ENCODE measurements at regions not wholly inside any gene's neighbourhood (a gene's known extent, or its start where the extent isn't known, plus 50 kb on each side); places are given as distances from the start of the nearest gene placed in this dataset.

- no peaks in the 10 kb centered on the region for H3K9me3 ChIP-seq
- H3K27ac ChIP-seq (replicated peaks in 1 of 4), result no peak overlapping the region
- no peak overlapping the region for H3K4me3 ChIP-seq
- TF ChIP-seq POLR2A (IDR thresholded peaks at IDR 0.05; ENCODE audit: low read depth) (no peak), CTCF (IDR thresholded peaks at IDR 0.05) (no peak), POLR2AphosphoS5 (IDR thresholded peaks at IDR 0.05) (no peak), EP300 (IDR thresholded peaks at IDR 0.05) (no peak)
- no peaks in the 10 kb centered on the region for H3K36me3 ChIP-seq
- peaks cover 0 to 30% (median 19%) of the 10 kb centered on the region in 4 donors for H3K4me1 ChIP-seq
- intact Hi-C loops (cut with DNase I), result no loop called here
- H3K27me3 ChIP-seq, result no peaks in the 10 kb centered on the region
- DNase-seq (ENCODE audit: extremely low spot score), result no peak
- WGBS, result 92% methylated on average over 3 of the region's 3 CpGs
Observed at GRCh38 chr6:104229057-104229456, 630.7 kb downstream of the HACE1 start.

- peaks cover 0 to 30% (median 19%) of the 10 kb centered on the region in 4 donors for H3K4me1 ChIP-seq
Observed at GRCh38 chr6:104227508-104227907, 632.2 kb downstream of the HACE1 start.

GRCh38 chr6:104226790-104227446, 632.8 kb downstream of the HACE1 start:
- no peak overlapping the region for H3K4me3 ChIP-seq
- 54% methylated on average over 4 of the region's 4 CpGs for WGBS
- intact Hi-C loops (cut with DNase I), result no loop called here
- TF ChIP-seq CTCF (IDR thresholded peaks at IDR 0.05) (no peak), POLR2A (IDR thresholded peaks at IDR 0.05; ENCODE audit: low read depth) (no peak), EP300 (IDR thresholded peaks at IDR 0.05) (no peak), POLR2AphosphoS5 (IDR thresholded peaks at IDR 0.05) (no peak)
- no peak overlapping the region for H3K27ac ChIP-seq (replicated peaks in 1 of 4)
- H3K9me3 ChIP-seq, result no peaks in the 10 kb centered on the region
- no peaks in the 10 kb centered on the region for H3K27me3 ChIP-seq
- peaks cover 0 to 30% (median 19%) of the 10 kb centered on the region in 4 donors for H3K4me1 ChIP-seq
- DNase-seq (ENCODE audit: extremely low spot score), result no peak
- H3K36me3 ChIP-seq, result no peaks in the 10 kb centered on the region

More at GRCh38 chr6:104227508-104227907, 632.2 kb downstream of the HACE1 start:
- Histone ChIP-seq H3K4me3 (no peak overlapping the region), H3K27me3 (no peaks in the 10 kb centered on the region), H3K27ac (replicated peaks in 1 of 4) (no peak overlapping the region), H3K36me3 (no peaks in the 10 kb centered on the region), H3K9me3 (no peaks in the 10 kb centered on the region)
- DNase-seq (ENCODE audit: extremely low spot score), result no peak
- intact Hi-C loops (cut with DNase I), result no loop called here
- TF ChIP-seq POLR2A (IDR thresholded peaks at IDR 0.05; ENCODE audit: low read depth), result no peak
- no peak for TF ChIP-seq POLR2AphosphoS5 (IDR thresholded peaks at IDR 0.05)
- no peak for TF ChIP-seq EP300 (IDR thresholded peaks at IDR 0.05)
- 53% methylated on average over 2 of the region's 2 CpGs for WGBS

GRCh38 chr6:104218116-104218515, 641.6 kb downstream of the HACE1 start:
- H3K4me3 ChIP-seq, result no peak overlapping the region
- intact Hi-C loops (cut with DNase I), result no loop called here
- no peaks in the 10 kb centered on the region for H3K4me1 ChIP-seq
- no peak for TF ChIP-seq POLR2AphosphoS5 (IDR thresholded peaks at IDR 0.05)
- WGBS, result 64% methylated on average over 3 of the region's 3 CpGs
- H3K9me3 ChIP-seq, result no peaks in the 10 kb centered on the region
- H3K27ac ChIP-seq (replicated peaks in 1 of 4), result no peak overlapping the region
- no peaks in the 10 kb centered on the region for H3K36me3 ChIP-seq
- H3K27me3 ChIP-seq, result no peaks in the 10 kb centered on the region
- DNase-seq (ENCODE audit: extremely low spot score), result no peak

- no peak overlapping the region for H3K4me3 ChIP-seq
- H3K9me3 ChIP-seq, result no peaks in the 10 kb centered on the region
- TF ChIP-seq EP300 (IDR thresholded peaks at IDR 0.05) (no peak), CTCF (IDR thresholded peaks at IDR 0.05) (no peak), POLR2A (IDR thresholded peaks at IDR 0.05; ENCODE audit: low read depth) (no peak), POLR2AphosphoS5 (IDR thresholded peaks at IDR 0.05) (no peak)
- H3K4me1 ChIP-seq, result no peaks in the 10 kb centered on the region
- intact Hi-C loops (cut with DNase I), result no loop called here
- WGBS, result 84% methylated on average over 3 of the region's 3 CpGs
- no peaks in the 10 kb centered on the region for H3K36me3 ChIP-seq
- no peak overlapping the region for H3K27ac ChIP-seq (replicated peaks in 1 of 4)
- no peaks in the 10 kb centered on the region for H3K27me3 ChIP-seq
- DNase-seq (ENCODE audit: extremely low spot score), result no peak
Observed at GRCh38 chr6:104214901-104215300, 644.8 kb downstream of the HACE1 start.

Measured in esophagus muscularis mucosa (tissue), 4 donors.